SK-N-DZ (cell line): ENCODE measurements at regions not wholly inside any gene's neighbourhood (a gene's known extent, or its start where the extent isn't known, plus 50 kb on each side); places are given as distances from the start of the nearest gene placed in this dataset.
A peak's percentile ranks its signal among the peaks of the same experiment; 100 is the strongest.
"Not testable (repeated sequence)": the region's sequence is repeated elsewhere in the genome, so short reads cannot be mapped to it uniquely, and the experiment has no call there.

Source experiments
- DNase-seq: peaks from one replicate; pipeline ENCODE4 v3.0.0-alpha.2; 2015; ENCODE audit warnings: low spot score

DNA sequence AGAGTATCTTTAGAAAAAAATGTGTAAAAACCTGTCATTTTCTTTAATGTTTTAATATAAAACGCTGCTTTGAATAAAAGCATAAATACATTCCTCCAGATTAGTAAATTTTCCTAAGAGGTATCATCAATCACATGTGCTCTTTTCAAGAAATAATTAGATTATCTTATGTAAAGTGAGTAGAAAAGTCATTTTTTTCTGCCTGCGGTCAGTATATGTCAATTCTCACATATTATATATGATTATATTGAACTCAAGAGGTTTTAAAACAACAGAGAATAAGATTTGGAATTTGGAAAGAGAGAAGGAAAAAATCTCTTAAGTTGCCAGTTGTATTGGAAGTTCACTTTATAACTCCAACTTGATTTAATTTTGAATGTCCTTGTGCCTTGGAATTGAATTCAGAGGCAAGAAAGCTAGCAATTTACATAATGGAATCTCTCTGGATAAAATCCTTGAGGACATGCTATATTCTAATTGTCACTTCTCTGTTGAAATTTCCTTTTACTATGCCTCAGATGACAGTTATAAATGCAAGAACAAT lies 740.1 kb upstream of the SPRY2 start:
- peak; percentile 67 for DNase-seq

DNA sequence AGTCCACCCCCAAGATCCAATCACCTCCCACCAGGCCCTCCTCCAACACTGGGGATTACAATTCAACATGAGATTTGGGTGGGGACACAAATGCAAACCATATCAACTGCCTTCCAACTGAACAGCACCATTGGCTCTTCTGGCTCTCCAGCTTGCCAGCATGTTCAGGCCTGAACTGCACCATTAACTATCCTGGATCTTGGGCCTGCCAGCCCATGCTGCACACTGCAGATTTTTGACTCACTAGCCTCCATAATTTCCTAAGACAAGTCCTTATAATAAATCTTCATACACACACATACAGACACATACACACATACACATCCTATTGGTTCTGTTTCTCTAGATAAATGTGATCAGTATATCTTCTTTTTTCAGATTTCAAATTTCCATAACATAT lies 737.1 kb upstream of the SPRY2 start:
- no peak for DNase-seq

DNA sequence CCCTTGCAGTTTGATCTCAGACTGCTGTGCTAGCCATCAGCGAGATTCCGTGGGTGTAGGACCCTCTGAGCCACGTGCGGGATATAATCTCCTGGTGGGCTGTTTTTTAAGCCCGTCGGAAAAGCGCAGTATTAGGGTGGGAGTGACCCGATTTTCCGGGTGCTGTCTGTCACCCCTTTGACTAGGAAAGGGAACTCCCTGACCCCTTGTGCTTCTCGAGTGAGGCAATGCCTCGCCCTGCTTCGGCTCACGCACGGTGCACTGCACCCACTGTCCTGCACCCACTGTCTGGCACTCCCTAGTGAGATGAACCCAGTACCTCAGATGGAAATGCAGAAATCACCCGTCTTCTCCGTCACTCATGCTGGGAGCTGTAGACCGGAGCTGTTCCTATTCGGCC lies 728.9 kb upstream of the SPRY2 start:
- not testable (repeated sequence) for DNase-seq

DNA sequence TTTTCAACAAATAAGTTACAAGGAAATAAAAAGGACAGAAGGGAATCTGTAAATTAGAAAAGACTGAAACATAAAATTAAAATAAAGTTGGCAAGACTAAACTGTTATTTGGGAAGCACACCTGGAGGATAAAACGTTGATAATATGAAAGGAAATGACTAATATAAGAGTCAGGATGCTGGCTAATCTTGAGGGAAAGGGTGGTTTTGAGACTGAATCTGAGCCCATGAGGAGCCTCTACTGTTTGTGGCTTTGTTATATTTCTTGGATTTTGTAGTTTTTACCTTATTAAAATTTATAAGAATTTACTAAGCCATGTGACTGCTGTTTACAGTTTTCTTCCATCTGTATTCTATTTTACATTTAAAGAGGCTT lies 718.0 kb upstream of the SPRY2 start:
- DNase-seq: no peak

DNA sequence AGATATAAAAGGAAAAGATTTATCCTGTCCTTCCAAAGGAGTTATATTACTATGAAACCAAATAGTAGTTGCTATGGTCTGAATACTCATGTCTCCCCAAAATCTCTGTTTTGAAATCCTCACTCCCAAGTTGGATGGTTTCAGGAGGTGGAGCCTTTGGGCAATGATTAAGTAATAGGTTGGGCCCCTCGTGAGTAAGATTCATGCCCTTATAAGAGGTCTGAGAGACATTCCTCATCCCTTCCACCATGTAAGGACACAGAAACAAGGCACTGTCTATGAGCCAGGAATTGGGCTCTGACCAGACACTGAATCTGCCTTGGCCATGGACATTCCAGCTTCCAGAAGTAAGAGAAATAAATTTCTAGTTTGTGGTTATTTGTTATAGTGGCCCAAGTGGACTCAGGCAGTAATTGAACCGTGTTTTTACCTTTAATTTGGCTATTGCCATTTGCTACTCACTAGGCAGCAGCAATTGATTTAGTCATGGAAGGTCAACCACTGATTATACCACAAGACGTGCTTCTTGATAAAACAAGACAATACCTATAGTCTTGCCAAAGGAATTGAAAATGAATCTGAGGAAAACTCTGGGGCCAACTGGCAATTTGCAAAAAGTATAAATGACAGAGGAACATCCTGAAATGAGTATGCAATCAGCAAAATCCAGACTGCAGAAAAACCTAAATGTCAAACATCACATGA lies 717.4 kb upstream of the SPRY2 start:
- DNase-seq: no peak

DNA sequence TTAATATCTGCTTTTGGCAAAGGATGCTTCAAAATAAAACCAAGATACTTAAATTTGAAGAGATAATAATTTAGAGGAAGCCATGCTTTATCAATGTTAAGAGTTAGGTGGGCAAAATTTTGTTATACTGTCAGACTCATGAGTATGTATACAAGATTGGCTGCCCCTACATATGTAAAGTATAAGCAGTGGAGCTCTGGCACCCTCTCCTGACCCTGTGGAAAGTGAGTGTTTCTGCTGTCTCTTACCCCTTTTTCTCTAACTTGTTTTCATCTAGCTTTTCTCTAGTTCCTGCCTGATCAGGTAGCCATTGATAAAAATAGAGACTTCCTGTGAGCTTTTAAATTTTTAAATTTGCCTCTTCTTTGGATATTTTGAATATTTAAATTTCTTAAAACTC lies 710.9 kb upstream of the SPRY2 start:
- DNase-seq: no peak

DNA sequence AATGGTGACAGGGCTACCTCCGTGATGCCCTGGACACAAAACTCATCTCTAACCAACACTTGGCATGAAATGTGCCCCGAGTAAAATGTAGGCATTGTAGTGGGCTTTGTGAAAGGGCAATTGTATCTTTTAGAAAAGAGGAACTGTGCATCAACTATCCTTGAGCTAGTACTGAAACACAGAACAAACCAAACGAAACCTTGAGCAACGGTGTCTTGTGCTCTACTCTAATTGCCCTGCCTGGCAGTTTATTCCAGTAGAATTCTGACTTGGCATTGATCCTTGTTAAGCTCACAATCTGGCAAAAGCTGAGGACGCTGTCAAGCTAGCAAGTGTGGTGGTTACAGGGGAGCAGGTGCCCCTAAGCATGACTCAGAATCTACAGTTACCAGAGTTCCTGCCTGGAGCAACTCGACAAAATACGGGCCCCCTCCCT lies 707.1 kb upstream of the SPRY2 start:
- DNase-seq: no peak

DNA sequence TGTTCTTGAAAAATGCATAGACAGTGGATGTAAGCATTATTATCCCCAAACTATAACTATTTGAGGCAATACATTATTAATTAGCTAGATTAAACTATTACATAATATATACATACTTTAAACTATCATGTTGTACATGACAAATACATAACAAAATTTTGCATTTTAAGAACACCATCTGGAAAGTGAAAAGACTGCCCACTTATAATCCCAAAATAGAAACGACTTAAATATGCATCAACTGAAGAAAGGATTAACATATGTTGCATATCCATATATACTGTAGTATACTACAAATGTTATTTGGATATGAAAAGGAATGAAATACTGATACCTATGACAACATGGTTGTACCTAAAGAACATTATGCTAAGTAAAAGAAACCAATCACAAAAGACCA lies 700.8 kb upstream of the SPRY2 start:
- DNase-seq: no peak

DNA sequence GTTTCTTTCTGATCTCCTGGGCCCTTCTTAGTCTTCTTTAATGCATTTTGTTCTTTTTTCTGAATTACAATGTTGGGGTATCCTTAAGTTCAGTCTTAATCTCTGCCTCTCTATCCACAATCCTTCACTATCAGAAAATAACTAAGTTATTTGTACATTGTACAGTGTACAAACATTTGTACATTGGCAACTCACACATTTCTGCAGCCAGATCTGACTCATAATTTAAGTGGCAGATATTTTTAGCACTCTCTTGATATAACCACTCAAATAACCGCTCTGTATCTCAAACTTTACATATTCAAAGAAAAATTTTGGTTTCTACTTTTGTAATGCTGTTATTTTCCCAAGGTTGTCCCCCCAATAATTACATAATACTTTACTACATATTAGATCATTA lies 691.1 kb upstream of the SPRY2 start:
- no peak for DNase-seq

DNA sequence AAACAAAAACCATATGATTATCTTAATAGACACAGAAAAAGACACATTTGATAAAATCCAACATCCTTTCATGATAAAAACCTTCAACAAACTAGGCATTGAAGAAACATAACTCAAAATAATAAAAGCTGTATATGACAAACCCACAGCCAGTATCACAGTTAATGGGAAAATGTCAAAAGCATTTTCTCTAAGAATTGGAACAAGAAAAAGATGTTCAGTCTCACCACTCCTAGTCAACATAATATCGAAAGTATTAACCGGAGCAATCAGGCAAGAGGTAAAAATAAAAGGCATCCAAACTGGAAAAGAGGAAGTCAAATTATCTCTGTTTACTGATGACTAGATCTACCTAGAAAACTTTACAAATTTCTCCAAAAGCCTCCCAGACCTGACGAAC lies 684.2 kb upstream of the SPRY2 start:
- no peak for DNase-seq

DNA sequence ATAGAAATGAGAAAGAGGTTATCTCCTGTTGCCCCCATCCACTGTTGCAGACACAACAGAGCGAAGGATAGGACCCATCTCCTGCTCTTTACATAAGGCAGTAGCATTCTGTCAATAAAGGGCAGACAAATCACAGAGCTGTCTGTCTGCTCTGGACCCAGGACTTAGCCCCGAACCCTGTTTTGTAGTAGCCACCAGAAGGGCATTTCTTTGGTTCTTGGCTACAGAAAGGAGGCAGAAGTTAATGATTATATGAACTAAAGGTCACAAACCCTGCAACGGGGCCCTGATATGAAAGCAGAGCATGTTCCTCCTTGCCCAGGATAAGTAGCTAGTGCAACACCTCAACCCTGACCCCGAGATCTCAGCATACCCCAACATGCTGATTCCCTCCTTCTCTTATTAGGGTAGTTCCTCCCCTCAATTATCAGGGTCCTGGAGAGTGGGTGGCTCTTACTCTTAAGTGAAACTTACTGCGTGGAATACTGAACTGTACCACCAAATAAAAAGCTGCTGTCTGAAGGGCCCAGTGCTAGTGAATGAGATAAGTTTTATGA lies 680.4 kb upstream of the SPRY2 start:
- no peak for DNase-seq

DNA sequence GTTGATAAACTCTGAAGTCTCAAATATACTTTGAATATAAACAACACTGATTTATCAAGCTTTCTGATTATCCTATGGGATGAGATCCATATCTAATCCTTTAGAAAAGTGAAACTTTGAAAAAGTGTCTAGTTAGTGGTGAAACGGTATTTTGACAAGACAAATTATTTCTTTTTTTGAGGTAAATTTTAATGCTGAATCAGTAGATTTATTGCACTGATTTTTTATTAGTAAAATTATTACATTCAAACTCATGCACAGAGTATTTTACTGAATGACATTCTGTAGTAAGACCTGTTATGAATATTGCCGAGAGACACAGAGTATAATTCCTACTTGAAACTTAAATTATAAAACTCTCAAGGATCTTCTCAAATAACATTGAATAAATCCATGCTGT lies 679.1 kb upstream of the SPRY2 start:
- no peak for DNase-seq

DNA sequence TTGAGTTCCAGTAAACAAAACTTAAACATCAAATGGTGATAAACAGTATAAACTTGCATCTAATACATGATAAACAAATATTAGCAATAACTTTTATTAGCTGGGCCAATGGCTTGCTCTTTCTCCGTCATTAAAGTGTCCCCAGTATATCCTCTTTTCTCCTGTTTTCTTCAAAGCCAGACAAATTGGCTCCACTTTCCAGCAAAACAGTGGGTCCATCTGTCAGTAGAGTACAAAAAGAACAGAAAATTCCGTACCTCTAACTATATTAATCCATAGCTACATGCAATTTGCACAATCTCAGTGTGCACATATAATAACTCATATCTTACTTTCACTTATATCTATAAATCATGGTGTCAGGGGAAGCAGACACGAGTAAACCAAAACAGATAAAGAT lies 678.0 kb upstream of the SPRY2 start:
- DNase-seq: no peak

DNA sequence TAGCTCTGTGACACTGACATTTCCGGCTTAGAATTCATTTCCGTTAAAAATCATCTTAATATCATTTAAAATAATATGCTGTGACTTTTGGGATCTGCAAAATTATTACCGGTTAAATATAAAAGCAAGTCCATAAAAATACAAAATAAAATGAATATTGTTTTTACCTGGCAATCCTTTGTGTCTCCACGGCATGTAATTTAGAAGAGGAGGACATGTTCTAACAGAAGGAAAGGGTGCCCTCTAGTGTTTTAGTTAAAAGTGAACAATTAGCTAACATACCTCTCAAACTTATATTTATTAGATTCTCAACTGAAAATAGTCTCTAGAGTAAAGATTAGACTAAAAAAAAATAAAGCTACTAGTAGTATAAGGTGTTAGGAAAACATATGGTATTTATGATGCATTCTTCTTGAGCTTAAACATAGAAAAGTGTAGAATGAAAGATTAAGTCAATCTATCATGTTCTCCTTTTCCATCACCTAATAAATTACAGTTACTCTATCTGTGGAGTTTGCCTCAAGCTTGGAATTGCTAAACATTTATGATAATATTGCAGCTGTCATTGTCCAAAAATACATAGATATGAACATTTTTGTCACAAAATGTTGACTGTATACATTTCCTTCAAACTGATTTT lies 676.7 kb upstream of the SPRY2 start:
- DNase-seq: peak; percentile 43

DNA sequence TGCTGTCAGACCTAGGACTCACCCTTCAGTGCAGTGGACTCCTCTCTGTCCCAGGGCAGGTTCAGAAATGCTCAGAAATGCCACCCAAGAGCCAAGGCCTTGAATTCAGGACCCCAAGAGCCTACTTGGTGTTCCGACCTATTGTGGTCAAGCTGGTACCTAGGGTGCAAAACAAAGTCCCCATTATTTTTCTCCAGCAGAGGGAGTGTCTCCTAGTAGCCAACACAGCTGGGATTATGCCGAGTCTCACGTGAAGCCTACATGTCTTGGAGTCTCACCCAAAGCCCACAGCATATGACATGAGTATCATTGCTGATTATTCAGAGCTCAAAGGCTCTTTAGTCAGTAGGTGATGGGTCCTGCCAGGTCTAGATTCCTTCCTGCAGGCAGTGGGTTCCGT lies 671.1 kb upstream of the SPRY2 start:
- DNase-seq: no peak

DNA sequence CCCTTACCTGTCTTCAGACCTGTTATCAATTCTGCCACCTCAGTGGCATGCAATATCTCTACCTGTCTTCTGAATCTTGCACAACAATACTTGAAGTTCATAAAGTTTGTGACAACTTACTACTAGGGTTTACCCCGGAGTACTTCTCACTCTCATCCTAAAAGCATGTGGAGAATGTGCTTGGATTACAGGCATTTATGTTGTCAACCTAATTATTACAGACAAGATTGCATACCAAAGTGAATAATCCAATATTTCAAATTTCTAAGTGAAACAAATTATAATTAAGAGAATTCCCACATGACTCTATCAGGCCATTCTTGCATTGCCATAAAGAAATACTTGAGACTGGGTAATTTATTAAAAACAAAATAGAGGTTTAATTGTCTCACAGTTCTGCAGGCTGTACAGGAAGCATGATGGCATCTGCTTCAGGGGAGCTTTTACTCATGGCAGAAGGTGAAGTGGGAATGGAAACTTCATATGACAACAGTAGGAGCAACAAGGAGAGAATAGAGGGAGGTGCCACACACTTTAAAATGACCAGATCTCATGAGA lies 661.0 kb upstream of the SPRY2 start:
- DNase-seq: no peak

DNA sequence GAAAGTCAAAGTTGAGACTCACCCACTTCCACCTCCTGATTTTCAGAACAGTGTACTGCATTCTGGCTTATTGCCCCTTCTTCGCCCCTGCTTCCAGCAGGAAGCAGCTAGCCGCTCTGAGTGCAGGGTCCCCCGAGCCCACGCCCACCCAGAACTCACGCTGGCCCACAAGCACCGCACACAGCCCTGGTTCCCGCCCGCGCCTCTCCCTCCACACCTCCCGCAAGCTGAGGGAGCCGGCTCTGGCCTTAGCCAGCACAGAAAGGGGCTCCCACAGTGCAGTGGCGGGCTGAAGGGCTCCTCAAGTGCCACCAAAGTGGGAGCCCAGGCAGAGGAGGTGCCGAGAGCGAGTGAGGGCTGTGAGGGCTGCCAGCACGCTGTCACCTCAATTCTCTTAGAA lies 657.7 kb upstream of the SPRY2 start:
- DNase-seq: not testable (repeated sequence)

DNA sequence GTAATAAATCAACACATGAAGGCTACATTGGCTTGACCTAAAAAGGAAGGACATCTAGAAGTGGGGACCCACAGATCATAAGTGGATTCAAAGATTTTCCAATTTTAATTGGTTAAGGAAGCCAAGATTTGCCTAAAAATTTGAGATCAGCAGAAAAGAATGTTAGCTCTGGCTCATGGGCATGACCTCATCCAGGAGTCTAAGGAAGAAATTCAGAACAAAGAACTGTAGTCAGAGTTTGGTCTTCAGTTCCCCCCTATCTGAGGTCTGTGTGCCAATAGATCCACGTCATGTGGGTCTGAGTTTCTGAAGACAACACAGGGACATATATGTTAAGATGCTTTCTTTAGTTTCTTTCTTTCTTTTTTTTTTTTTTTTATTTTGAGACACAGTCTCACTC lies 648.8 kb upstream of the SPRY2 start:
- DNase-seq: no peak

DNA sequence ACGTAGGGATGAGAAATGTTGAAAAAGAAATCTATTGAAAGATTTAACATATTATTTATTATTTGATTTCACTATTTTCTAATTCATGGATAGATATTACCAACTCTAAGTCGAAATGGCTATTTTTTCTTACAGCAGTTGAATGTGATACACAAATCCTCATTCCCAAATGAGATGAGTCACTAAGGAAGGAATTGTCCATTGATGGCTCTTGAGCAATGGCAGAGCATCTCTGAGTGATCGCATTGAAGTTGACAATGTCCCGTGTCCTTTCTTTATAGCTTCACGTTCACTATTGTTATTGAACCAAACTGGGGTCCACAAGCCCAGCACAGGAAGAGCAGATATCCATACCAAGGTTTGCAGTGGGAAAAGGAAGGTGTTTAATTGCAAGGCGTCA lies 648.3 kb upstream of the SPRY2 start:
- DNase-seq: no peak

DNA sequence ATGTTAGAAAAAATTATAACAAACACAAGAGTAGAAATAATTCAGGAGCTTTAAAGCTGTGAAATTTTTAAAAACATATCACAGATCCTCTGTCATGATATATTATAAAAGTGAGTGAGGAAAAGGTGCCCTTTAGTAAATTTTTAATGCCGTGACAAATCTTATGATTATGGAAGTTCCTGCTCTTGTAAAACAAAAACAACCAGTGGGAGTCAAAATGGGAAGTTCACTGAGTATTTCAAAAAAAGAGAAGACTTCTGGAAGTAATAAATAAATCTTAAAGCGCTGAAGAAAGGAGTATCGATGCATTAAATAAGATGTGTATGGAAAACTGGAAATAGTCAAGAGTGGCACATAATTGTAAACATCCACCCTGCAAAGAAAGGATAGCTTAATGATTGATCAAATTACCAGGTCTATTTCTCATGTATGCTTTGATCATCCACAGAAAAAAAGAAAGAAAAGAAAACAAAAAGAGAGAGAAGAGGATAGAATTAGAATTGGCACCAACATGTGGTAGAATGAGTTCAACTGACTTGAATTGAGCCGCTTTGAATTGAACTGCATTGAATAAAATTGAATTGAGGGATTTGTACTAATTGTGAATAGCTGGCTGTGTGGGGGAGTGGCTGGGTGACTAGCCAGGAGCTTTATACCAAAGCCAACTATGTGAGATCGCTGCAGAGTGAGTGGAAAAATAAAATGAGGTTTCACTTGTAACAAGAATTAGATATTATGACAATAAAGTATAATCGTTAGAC lies 647.6 kb upstream of the SPRY2 start:
- DNase-seq: no peak

DNA sequence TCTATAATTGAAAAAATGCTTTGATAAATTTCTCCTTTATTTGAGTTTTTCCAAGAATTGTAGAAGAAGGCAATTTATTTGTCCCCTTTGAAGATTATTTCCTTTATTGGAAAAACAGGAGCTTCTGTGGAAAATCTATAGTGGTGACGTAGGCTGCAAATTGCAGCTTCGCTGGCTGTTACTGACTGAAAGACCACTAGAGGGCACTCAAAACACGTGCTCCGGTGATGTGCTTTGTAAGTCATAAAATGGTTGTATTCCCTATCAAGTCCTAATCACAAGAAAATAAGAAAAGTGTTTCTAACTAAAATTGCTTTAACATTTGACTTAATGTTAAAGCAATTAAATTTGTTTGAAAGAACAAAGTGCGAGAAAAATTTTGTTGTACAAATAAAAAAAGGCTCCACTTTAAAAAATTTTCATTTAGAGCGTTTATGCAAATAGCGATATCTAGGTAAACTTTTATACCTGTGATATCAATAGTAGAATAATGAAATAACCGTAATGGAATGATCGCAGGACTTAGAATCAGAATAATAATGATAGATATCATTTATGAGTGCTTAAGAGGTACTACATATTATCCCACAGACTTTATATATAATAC lies 638.2 kb upstream of the SPRY2 start:
- peak; percentile 63 for DNase-seq

DNA sequence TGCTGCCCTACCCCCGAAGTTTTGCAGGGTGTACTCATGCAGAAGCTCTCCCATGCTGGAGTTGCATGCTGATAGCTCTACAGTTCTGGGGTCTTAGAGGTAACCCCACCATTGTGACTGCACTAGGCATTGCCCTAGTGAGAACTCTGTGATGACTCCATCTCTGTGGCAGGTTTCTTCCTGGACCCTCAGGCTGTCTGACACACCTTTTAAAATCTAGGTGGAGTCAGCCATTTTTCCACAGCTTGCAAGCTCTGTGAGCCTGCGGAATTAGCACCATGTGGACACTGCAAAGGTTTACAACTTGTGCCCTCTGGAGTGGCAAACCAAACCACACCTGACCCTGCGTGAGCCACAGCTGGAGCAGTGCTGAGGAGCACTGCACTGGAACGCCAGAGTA lies 636.2 kb upstream of the SPRY2 start:
- no peak for DNase-seq
